ENCODE measurements at regions not wholly inside any gene's neighbourhood (a gene's known extent, or its start where the extent isn't known, plus 50 kb on each side); places are given as distances from the start of the nearest gene placed in this dataset.

DNA sequence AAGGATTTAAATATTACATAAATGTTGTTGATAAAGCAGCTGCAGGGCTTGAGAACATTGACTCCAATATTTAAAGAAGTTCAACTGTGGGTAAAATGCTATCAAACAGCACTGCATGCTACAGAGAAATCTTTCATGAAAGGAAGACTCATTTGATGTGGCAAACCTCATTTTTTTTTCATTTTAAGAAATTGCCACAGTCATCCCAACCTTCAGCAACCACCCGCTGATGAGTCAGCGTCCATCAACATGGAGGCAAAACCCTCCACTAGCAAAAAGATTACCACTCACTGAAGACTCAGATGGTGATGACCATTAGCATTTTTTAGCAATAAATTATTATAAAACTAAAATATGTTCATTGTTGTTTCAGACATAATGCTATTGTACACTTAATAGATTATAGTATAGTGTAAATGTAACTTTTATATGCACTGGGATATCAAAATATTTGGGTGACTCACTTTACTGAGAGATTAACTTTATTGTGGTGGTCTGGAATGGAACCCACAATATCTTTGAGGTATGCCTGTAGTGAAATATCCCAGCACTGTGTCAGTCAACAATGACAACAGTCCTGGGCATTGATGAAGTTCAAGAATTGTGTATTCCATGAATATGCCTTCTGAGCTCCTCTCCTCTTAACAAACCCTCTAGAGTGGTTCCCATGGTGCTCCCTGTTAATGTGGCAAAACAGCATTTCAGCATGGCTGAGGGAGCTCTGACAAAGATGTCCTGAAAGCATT lies 52.4 kb upstream of the SOX21 start:
- Histone ChIP-seq H3K27me3 (no peaks in the 10 kb centered on the region), H3K4me1 (no peaks in the 10 kb centered on the region), H3K9me3 (replicated peaks) (no peaks in the 10 kb centered on the region), H3K4me3 (no peak overlapping the region), H3K27ac (no peak overlapping the region), H3K36me3 (no peaks in the 10 kb centered on the region)
- no peak for DNase-seq
